GM23338 (cell line): ENCODE measurements at regions not wholly inside any gene's neighbourhood (a gene's known extent, or its start where the extent isn't known, plus 50 kb on each side); places are given as distances from the start of the nearest gene placed in this dataset.

ENCODE experiments used
- ATAC-seq: fragments of 200-7000 bp; cut with Tn5 transposase; 3 replicates; pipeline ENCODE4 v1.9.1; 2020
- DNase-seq: peaks from one replicate; pipeline ENCODE4 v3.0.0-alpha.2; 2015; ENCODE audit warnings: low spot score
- H2AFZ ChIP-seq: fragments of 200-600 bp; sonication (generic); 2 replicates; pipeline ENCODE4 v1.8.0; 2016; ENCODE audit warnings: antibody characterized with exemption, mild to moderate bottlenecking, moderate library complexity
- H3F3A ChIP-seq: fragments of 200-600 bp; sonication (generic); replicated peaks from 2 replicates; pipeline ENCODE4 v1.8.0; 2017; ENCODE audit warnings: antibody characterized with exemption, mixed run types, low read depth
- H3K27ac ChIP-seq: fragments of 200-600 bp; sonication (generic); 2 replicates; pipeline ENCODE4 v1.6.1; 2016; ENCODE audit warnings: low read depth
- H3K27me3 ChIP-seq: fragments of 200-600 bp; sonication (generic); 2 replicates; pipeline ENCODE4 v1.8.0; 2016; ENCODE audit warnings: mild to moderate bottlenecking, mixed run types, moderate library complexity; ENCODE audit not compliant: insufficient read depth
- H3K36me3 ChIP-seq: fragments of 200-600 bp; sonication (generic); 2 replicates; pipeline ENCODE4 v1.8.0; 2016; ENCODE audit warnings: mild to moderate bottlenecking; ENCODE audit not compliant: insufficient read depth
- H3K4me1 ChIP-seq: fragments of 200-600 bp; sonication (generic); 2 replicates; pipeline ENCODE4 v1.8.0; 2016; ENCODE audit warnings: mild to moderate bottlenecking, moderate library complexity; ENCODE audit not compliant: insufficient read depth
- H3K4me2 ChIP-seq: fragments of 200-600 bp; sonication (generic); 2 replicates; pipeline ENCODE4 v1.7.1; 2017; ENCODE audit warnings: mixed run types
- H3K4me3 ChIP-seq: fragments of 200-600 bp; sonication (generic); 2 replicates; pipeline ENCODE4 v1.6.1; 2016; ENCODE audit warnings: mixed run types
- H3K79me2 ChIP-seq: fragments of 200-600 bp; sonication (generic); replicated peaks from 2 replicates; pipeline ENCODE4 v1.8.0; 2017; ENCODE audit warnings: mild to moderate bottlenecking; ENCODE audit not compliant: insufficient read depth
- H3K9me2 ChIP-seq: fragments of 200-600 bp; sonication (generic); 2 replicates; pipeline ENCODE4 v1.8.0; 2017; ENCODE audit not compliant: insufficient read depth
- H4K20me1 ChIP-seq: fragments of 200-600 bp; sonication (generic); replicated peaks from 2 replicates; pipeline ENCODE4 v1.8.0; 2017; ENCODE audit warnings: mild to moderate bottlenecking; ENCODE audit not compliant: insufficient read depth
- H3K27ac Mint-ChIP-seq: 2 replicates; pipeline ENCODE4 v1.8.0; 2020; ENCODE audit warnings: inconsistent platforms, mild to moderate bottlenecking, moderate library complexity, mixed read lengths
- H3K27me3 Mint-ChIP-seq: 3 replicates; pipeline ENCODE4 v1.8.0; 2022; ENCODE audit warnings: low read depth, mild to moderate bottlenecking, moderate library complexity, mixed read lengths, inconsistent platforms; ENCODE audit not compliant: insufficient read depth, poor library complexity
- H3K36me3 Mint-ChIP-seq: 3 replicates; pipeline ENCODE4 v1.8.0; 2021; ENCODE audit warnings: low read depth, mild to moderate bottlenecking, inconsistent platforms, moderate library complexity, mixed read lengths
- H3K4me1 Mint-ChIP-seq: 3 replicates; pipeline ENCODE4 v1.8.0; 2020; ENCODE audit warnings: mild to moderate bottlenecking, inconsistent platforms, mixed read lengths
- H3K4me3 Mint-ChIP-seq: 3 replicates; pipeline ENCODE4 v1.8.0; 2021; ENCODE audit warnings: moderate library complexity, mild to moderate bottlenecking, inconsistent platforms, mixed read lengths
- H3K9me3 Mint-ChIP-seq: 3 replicates; pipeline ENCODE4 v1.8.0; 2020; ENCODE audit warnings: moderate library complexity, mild to moderate bottlenecking, inconsistent platforms, mixed read lengths
- CREB1 ChIP-seq: fragments of 250-450 bp; sonication (Bioruptor Pico); IDR thresholded peaks from 2 replicates; pipeline ENCODE4 v1.5.0; 2020; ENCODE audit warnings: low read depth, mild to moderate bottlenecking, moderate library complexity
- EZH2 ChIP-seq: fragments of 200-600 bp; sonication (generic); IDR thresholded peaks from one replicate; pipeline ENCODE4 v1.8.0; 2017; ENCODE audit warnings: antibody characterized with exemption, mild to moderate bottlenecking, low read depth; ENCODE audit not compliant: unreplicated experiment
- EZH2phosphoT487 ChIP-seq: fragments of 200-600 bp; sonication (generic); IDR thresholded peaks from one replicate; pipeline ENCODE4 v1.8.1; 2018; ENCODE audit warnings: antibody characterized with exemption; ENCODE audit not compliant: unreplicated experiment
- JUNB ChIP-seq: IDR thresholded peaks from one replicate; pipeline ENCODE4 v1.6.1; 2016; ENCODE audit warnings: antibody characterized with exemption; ENCODE audit not compliant: unreplicated experiment
- NANOG ChIP-seq: IDR thresholded peaks from 2 replicates; pipeline ENCODE4 v1.6.1; 2016; ENCODE audit warnings: antibody characterized with exemption, borderline replicate concordance
- POLR2AphosphoS5 ChIP-seq: IDR thresholded peaks from 2 replicates; pipeline ENCODE4 v1.6.1; 2016; ENCODE audit warnings: antibody characterized with exemption, low read depth
- STAT1 ChIP-seq: IDR thresholded peaks from one replicate; pipeline ENCODE4 v1.6.1; 2016; ENCODE audit warnings: antibody characterized with exemption; ENCODE audit not compliant: unreplicated experiment
- ZNF114 ChIP-seq: fragments of 250-450 bp; sonication (Bioruptor Pico); IDR thresholded peaks from 2 replicates; pipeline ENCODE4 v1.5.0; 2020; ENCODE audit warnings: mild to moderate bottlenecking, moderate library complexity
- ZNF331 ChIP-seq: fragments of 250-450 bp; sonication (Bioruptor Pico); IDR thresholded peaks from 2 replicates; pipeline ENCODE4 v1.5.0; 2020; ENCODE audit warnings: low read depth, mild to moderate bottlenecking, moderate library complexity
- ZNF462 ChIP-seq: fragments of 250-450 bp; sonication (Bioruptor Pico); IDR thresholded peaks from 2 replicates; pipeline ENCODE4 v1.5.0; 2020; ENCODE audit warnings: mild to moderate bottlenecking, moderate library complexity
- TF ChIP-seq, protein P1 (sequence below): IDR thresholded peaks from 2 replicates; pipeline ENCODE4 v1.6.1; 2016; ENCODE audit warnings: antibody characterized with exemption
- TF ChIP-seq, protein P2 (sequence below), 2 experiments: fragments of 200-600 bp in 1 of 2; sonication (generic) in 1 of 2; conservative IDR thresholded peaks; 2 replicates each; pipeline versions ENCODE4 v1.5.1 to v1.6.1; 2016 to 2017; ENCODE audit warnings: antibody characterized with exemption in 2 of 2, low read depth in 2 of 2, mild to moderate bottlenecking in 2 of 2, moderate library complexity in 1 of 2
- TF ChIP-seq, protein P3 (sequence below): IDR thresholded peaks from one replicate; pipeline ENCODE4 v1.6.1; 2018; ENCODE audit warnings: antibody characterized with exemption; ENCODE audit not compliant: unreplicated experiment

- H3K9me2 ChIP-seq: peaks cover 7% of the 10 kb centered on the region; the same call in 1 of the 2 replicates
- Mint-ChIP-seq H3K4me3 (no peak overlapping the region), H3K27ac (no peak overlapping the region)
Observed at GRCh38 chr13:71359641-71360040, 507.4 kb downstream of the DACH1 start.

More at GRCh38 chr13:71359641-71360040, 507.4 kb downstream of the DACH1 start:
- Histone ChIP-seq H3K4me2 (no peak overlapping the region), H3K4me1 (peaks cover 5% of the 10 kb centered on the region; the same call in 1 of the 2 replicates), H3F3A (no peaks in the 10 kb centered on the region), H3K27me3 (no peaks in the 10 kb centered on the region), H4K20me1 (no peaks in the 10 kb centered on the region), H3K79me2 (no peaks in the 10 kb centered on the region), H3K27ac (no peak overlapping the region), H2AFZ (no peak overlapping the region), H3K4me3 (no peak overlapping the region), H3K36me3 (no peaks in the 10 kb centered on the region)
- Mint-ChIP-seq H3K9me3 (no peaks in the 10 kb centered on the region), H3K4me1 (no peaks in the 10 kb centered on the region), H3K36me3 (no peaks in the 10 kb centered on the region), H3K27me3 (no peaks in the 10 kb centered on the region)
- no peak for TF ChIP-seq STAT1
- no peak for TF ChIP-seq ZNF331 (CRISPR knock-in tag)
- TF ChIP-seq POLR2AphosphoS5: no peak
- TF ChIP-seq ZNF462 (CRISPR knock-in tag): no peak
- TF ChIP-seq NANOG: no peak
- no peak for TF ChIP-seq JUNB
- TF ChIP-seq, protein P1, sequence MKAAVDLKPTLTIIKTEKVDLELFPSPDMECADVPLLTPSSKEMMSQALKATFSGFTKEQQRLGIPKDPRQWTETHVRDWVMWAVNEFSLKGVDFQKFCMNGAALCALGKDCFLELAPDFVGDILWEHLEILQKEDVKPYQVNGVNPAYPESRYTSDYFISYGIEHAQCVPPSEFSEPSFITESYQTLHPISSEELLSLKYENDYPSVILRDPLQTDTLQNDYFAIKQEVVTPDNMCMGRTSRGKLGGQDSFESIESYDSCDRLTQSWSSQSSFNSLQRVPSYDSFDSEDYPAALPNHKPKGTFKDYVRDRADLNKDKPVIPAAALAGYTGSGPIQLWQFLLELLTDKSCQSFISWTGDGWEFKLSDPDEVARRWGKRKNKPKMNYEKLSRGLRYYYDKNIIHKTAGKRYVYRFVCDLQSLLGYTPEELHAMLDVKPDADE: no peak
- TF ChIP-seq EZH2: no peak
- TF ChIP-seq, protein P2, sequence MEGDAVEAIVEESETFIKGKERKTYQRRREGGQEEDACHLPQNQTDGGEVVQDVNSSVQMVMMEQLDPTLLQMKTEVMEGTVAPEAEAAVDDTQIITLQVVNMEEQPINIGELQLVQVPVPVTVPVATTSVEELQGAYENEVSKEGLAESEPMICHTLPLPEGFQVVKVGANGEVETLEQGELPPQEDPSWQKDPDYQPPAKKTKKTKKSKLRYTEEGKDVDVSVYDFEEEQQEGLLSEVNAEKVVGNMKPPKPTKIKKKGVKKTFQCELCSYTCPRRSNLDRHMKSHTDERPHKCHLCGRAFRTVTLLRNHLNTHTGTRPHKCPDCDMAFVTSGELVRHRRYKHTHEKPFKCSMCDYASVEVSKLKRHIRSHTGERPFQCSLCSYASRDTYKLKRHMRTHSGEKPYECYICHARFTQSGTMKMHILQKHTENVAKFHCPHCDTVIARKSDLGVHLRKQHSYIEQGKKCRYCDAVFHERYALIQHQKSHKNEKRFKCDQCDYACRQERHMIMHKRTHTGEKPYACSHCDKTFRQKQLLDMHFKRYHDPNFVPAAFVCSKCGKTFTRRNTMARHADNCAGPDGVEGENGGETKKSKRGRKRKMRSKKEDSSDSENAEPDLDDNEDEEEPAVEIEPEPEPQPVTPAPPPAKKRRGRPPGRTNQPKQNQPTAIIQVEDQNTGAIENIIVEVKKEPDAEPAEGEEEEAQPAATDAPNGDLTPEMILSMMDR (conservative IDR thresholded peaks at IDR 0.05; ENCODE audit: low read depth in 2 of 2): no peak
- TF ChIP-seq ZNF114 (CRISPR knock-in tag): no peak
- TF ChIP-seq, protein P3, sequence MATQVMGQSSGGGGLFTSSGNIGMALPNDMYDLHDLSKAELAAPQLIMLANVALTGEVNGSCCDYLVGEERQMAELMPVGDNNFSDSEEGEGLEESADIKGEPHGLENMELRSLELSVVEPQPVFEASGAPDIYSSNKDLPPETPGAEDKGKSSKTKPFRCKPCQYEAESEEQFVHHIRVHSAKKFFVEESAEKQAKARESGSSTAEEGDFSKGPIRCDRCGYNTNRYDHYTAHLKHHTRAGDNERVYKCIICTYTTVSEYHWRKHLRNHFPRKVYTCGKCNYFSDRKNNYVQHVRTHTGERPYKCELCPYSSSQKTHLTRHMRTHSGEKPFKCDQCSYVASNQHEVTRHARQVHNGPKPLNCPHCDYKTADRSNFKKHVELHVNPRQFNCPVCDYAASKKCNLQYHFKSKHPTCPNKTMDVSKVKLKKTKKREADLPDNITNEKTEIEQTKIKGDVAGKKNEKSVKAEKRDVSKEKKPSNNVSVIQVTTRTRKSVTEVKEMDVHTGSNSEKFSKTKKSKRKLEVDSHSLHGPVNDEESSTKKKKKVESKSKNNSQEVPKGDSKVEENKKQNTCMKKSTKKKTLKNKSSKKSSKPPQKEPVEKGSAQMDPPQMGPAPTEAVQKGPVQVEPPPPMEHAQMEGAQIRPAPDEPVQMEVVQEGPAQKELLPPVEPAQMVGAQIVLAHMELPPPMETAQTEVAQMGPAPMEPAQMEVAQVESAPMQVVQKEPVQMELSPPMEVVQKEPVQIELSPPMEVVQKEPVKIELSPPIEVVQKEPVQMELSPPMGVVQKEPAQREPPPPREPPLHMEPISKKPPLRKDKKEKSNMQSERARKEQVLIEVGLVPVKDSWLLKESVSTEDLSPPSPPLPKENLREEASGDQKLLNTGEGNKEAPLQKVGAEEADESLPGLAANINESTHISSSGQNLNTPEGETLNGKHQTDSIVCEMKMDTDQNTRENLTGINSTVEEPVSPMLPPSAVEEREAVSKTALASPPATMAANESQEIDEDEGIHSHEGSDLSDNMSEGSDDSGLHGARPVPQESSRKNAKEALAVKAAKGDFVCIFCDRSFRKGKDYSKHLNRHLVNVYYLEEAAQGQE: no peak
- TF ChIP-seq CREB1 (CRISPR knock-in tag): no peak
- TF ChIP-seq EZH2phosphoT487: no peak
- ATAC-seq (no peak), DNase-seq (no peak)
